Prostate gland (tissue), 2 donors: ENCODE measurements at regions not wholly inside any gene's neighbourhood (a gene's known extent, or its start where the extent isn't known, plus 50 kb on each side); places are given as distances from the start of the nearest gene placed in this dataset.
"Not testable (repeated sequence)": the region's sequence is repeated elsewhere in the genome, so short reads cannot be mapped to it uniquely, and the experiment has no call there.

Experiments used
- DNase-seq: peaks from one replicate; pipeline ENCODE4 v3.0.0-alpha.2; 2019; ENCODE audit warnings: low spot score
- H3K27ac ChIP-seq, 2 donors: fragments of 200-600 bp; sonication (generic); 2 replicates each; pipeline ENCODE4 v1.5.1; 2017 to 2019
- H3K27me3 ChIP-seq: fragments of 200-600 bp; sonication (generic); replicated peaks from 2 replicates; pipeline ENCODE4 v1.5.1; 2019; ENCODE audit not compliant: insufficient read depth
- H3K36me3 ChIP-seq, 2 donors: fragments of 200-600 bp; sonication (generic); 1 replicate in 1 of 2; 2 replicates in 1 of 2; pipeline versions ENCODE4 v1.5.1 to v1.8.1; 2017 to 2019
- H3K4me1 ChIP-seq: fragments of 200-600 bp; sonication (generic); replicated peaks from 2 replicates; pipeline ENCODE4 v1.5.1; 2019
- H3K4me3 ChIP-seq, 2 donors: fragments of 200-600 bp; sonication (generic); 2 replicates each; pipeline ENCODE4 v1.5.1; 2017 to 2019
- H3K9me3 ChIP-seq: fragments of 200-600 bp; sonication (generic); 2 replicates; pipeline ENCODE4 v1.5.1; 2017
- CTCF ChIP-seq, 4 experiments: fragments of 200-600 bp in 2 of 4; fragments of 450-650 bp in 2 of 4; sonication (generic) in 2 of 4; IDR thresholded peaks; 1 replicate in 3 of 4; 2 replicates in 1 of 4; pipeline ENCODE4 v1.5.1; 2016 to 2019; ENCODE audit warnings: antibody characterized with exemption in 4 of 4, mild to moderate bottlenecking in 2 of 4, moderate library complexity in 2 of 4
- POLR2A ChIP-seq: fragments of 450-650 bp; IDR thresholded peaks from one replicate; pipeline ENCODE4 v1.6.1; 2016; ENCODE audit warnings: antibody characterized with exemption, mild to moderate bottlenecking
- POLR2AphosphoS5 ChIP-seq: sonication (generic); formaldehyde crosslinking; IDR thresholded peaks from one replicate; pipeline ENCODE4 v1.6.1; 2017; ENCODE audit warnings: antibody characterized with exemption
- WGBS: methylation state at CpG from one replicate; pipeline ENCODE4 v1.1.5; 2018; 5-methylcytosine and 5-hydroxymethylcytosine counted together
- intact Hi-C: fragments of 100-400 bp; cut with DNase I; formaldehyde crosslinking; loops from one replicate; pipeline ENCODE4 v1.14.2; 2022

- Histone ChIP-seq H3K4me3 (no peak overlapping the region), H3K27me3 (no peaks in the 10 kb centered on the region), H3K36me3 (no peaks in the 10 kb centered on the region), H3K9me3 (no peaks in the 10 kb centered on the region), H3K27ac (no peak overlapping the region), H3K4me1 (no peaks in the 10 kb centered on the region)
- DNase-seq, result no peak
- intact Hi-C loops, result no loop called here
- no peak for TF ChIP-seq POLR2A
- no peak for TF ChIP-seq CTCF (IDR thresholded peaks at IDR 0.05)
- TF ChIP-seq POLR2AphosphoS5, result no peak
- 76% methylated on average over 4 of the region's 4 CpGs for WGBS
These were observed 76.5 kb upstream of the CTNNA1 start for GRCh38 chr5:138676556-138677193.

DNA sequence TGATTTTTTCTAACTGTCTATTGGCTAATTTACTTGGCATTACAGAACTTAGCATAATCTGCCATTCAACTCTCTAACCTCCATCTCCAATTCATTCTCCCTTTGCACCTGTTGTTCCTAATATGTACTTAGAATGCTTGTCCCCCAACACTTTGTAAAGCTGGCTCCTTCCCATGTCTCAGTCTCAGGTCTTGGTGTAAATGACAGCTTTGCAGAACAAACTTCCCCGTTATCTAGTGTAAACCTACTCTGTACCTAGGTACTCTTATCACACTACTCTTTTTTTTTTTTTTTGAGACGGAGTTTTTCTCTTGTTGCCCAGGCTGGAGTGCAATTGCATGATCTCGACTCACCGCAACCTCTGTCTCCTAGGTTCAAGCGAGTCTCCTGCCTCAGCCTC is 77.2 kb upstream of the CTNNA1 start:
- intact Hi-C loops, result no loop called here
- Histone ChIP-seq H3K4me3 (no peak overlapping the region), H3K9me3 (no peaks in the 10 kb centered on the region), H3K36me3 (no peaks in the 10 kb centered on the region), H3K27ac (no peak overlapping the region), H3K4me1 (no peaks in the 10 kb centered on the region), H3K27me3 (no peaks in the 10 kb centered on the region)
- TF ChIP-seq POLR2AphosphoS5 (no peak), POLR2A (no peak), CTCF (IDR thresholded peaks at IDR 0.05) (no peak)
- no peak for DNase-seq
- 93% methylated on average over 5 of the region's 5 CpGs for WGBS

DNA sequence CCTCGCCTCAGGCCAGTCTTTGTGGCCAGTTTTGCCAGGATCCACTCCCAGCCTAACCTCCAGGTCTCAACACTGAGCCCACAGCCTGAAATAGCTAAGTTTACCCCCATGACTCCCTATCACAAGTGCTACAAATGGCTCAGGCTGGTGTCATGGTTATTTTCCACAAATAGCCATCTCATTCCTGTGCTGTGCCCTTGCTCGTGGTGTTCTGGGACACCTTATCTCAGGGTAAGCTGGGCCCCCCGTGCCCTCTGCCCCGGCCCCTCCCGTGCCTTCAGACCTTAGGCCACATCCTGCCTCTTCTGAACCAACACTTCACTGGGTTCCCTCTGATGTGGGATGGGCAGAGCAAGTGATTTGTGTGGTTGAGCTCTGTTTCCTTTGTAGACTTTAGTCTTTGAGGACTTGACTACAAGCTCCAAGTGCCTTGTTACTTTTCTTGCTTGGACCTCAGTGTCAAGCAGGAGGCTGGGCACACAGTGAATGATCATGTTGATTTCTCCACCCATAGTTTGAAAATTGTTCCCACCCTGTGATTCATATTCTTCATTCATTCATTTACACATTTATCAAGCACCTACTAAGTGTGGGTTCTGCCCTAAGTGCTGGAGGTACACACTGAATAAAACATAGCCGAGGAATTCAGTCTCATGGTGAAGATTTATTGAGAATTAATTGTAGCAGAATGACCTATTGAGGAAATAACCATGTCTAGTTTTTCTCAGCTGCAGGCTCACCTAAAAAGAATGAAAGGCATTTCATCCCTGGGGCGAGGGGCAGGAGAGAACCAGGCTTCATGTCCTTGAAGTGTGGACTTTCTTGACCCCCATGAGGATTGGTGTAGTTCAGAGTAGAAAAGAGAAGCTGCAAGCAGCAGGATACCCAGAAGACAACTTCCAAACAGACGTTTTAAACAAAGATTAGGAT is 84.5 kb upstream of the CTNNA1 start:
- Histone ChIP-seq H3K9me3 (no peaks in the 10 kb centered on the region), H3K4me3 (no peak overlapping the region), H3K36me3 (no peaks in the 10 kb centered on the region), H3K27me3 (no peaks in the 10 kb centered on the region), H3K27ac (no peak overlapping the region), H3K4me1 (no peaks in the 10 kb centered on the region)
- TF ChIP-seq POLR2AphosphoS5 (no peak), CTCF (IDR thresholded peaks at IDR 0.05) (no peak), POLR2A (no peak)
- no peak for DNase-seq
- intact Hi-C loops, result no loop called here
- 82% methylated on average over 8 of the region's 8 CpGs for WGBS

DNA sequence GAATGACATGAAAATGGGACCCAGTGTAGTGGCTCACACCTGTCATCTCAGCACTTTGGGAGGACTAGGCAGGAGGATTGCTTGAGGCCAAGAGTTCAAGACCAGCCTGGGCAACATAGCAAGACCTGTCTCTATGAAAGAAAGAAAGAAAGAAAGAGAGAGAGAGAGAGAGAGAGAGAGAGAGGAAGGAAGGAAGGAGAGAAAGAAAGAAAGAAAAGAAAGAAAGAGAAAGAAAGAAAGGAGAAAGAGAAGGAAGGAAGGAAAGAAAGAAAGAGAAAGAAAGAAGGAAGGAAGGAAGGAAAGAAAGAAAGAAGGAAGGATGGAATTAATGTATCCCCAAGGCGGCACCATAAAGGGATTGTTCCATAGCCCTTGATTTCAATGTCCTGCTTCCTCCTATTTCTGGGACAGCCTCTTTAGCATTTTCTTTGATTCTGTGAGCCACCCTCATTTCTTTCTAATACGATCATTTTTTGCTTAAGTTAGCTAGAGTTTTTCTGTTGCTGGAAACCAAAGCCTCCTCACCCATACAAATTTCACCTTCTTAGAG is 85.4 kb upstream of the CTNNA1 start:
- not testable (repeated sequence) for H3K4me3 ChIP-seq
- WGBS, result 94% methylated on average over 2 of the region's 2 CpGs

GRCh38 chr5:138666226-138666742 is 86.9 kb upstream of the CTNNA1 start:
- Histone ChIP-seq H3K4me3 (no peak overlapping the region), H3K36me3 (no peaks in the 10 kb centered on the region), H3K27me3 (no peaks in the 10 kb centered on the region), H3K4me1 (no peaks in the 10 kb centered on the region), H3K9me3 (no peaks in the 10 kb centered on the region), H3K27ac (no peak overlapping the region)
- TF ChIP-seq POLR2AphosphoS5 (no peak), POLR2A (no peak), CTCF (IDR thresholded peaks at IDR 0.05) (no peak)
- intact Hi-C loops, result no loop called here
- WGBS, result 89% methylated on average over 8 of the region's 8 CpGs
- DNase-seq, result no peak

More for the DNA sequence above, 85.4 kb upstream of the CTNNA1 start:
- H3K27ac ChIP-seq, H3K27me3 ChIP-seq, H3K4me1 ChIP-seq, intact Hi-C loops, DNase-seq, H3K9me3 ChIP-seq, H3K36me3 ChIP-seq: not testable (repeated sequence)
